ENCODE measurements at regions not wholly inside any gene's neighbourhood (a gene's known extent, or its start where the extent isn't known, plus 50 kb on each side); places are given as distances from the start of the nearest gene placed in this dataset.

- no peak overlapping the region for H3K4me3 ChIP-seq (ENCODE audit: low read depth, low read length)
- DNase-seq (ENCODE audit: low read depth) = peak; percentile 20
- TF ChIP-seq MYC (IDR thresholded peaks at IDR 0.05; ENCODE audit: low read depth, low read length) (no peak), CTCF (IDR thresholded peaks at IDR 0.05; ENCODE audit: low read depth, low read length) (peak; percentile 26)
Observed at GRCh38 chr5:29005386-29005785, 1967.0 kb upstream of the CDH9 start.

- TF ChIP-seq POLR2A (IDR thresholded peaks at IDR 0.05; ENCODE audit: extremely low read depth, insufficient read length) = no peak
- TF ChIP-seq, protein P1, sequence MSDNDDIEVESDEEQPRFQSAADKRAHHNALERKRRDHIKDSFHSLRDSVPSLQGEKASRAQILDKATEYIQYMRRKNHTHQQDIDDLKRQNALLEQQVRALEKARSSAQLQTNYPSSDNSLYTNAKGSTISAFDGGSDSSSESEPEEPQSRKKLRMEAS (IDR thresholded peaks at IDR 0.05; ENCODE audit: low read depth, low read length) = no peak
- no peak for TF ChIP-seq CTCF (IDR thresholded peaks at IDR 0.05; ENCODE audit: low read depth, low read length)
- TF ChIP-seq MYC (IDR thresholded peaks at IDR 0.05; ENCODE audit: low read depth, low read length) = no peak
- H3K4me3 ChIP-seq (ENCODE audit: low read depth, low read length) = no peak overlapping the region
- DNase-seq (ENCODE audit: low read depth) = no peak
Observed at GRCh38 chr5:29002481-29002880, 1964.1 kb upstream of the CDH9 start.

DNA sequence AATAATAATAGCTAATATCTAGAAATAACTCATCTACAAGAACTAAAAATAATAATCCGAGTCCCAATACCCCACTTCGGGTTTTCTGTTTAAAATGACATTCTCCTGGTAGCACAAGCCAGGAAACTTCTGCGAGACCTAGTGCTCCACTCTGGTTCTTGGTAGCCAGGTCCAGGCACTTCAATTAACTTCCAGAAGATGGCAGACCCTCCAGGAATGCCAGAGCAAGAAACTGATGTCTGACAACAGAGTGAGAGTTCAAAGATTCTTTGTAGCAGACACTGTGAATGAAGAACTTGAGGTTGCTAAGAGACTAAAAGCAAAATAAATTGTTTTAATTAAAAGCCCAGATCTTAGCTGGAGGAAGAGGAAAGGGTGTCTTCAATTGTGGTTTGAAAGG lies 1963.3 kb upstream of the CDH9 start:
- no peak for DNase-seq (ENCODE audit: low read depth)
- TF ChIP-seq POLR2A (IDR thresholded peaks at IDR 0.05; ENCODE audit: extremely low read depth, insufficient read length) (no peak), MYC (IDR thresholded peaks at IDR 0.05; ENCODE audit: low read depth, low read length) (no peak)
- H3K4me3 ChIP-seq (ENCODE audit: low read depth, low read length) = no peak overlapping the region

GRCh38 chr5:28984639-28985038 lies 1946.3 kb upstream of the CDH9 start:
- DNase-seq (ENCODE audit: low read depth) = no peak
- H3K4me3 ChIP-seq (ENCODE audit: low read depth, low read length) = no peak overlapping the region
- no peak for TF ChIP-seq POLR2A (IDR thresholded peaks at IDR 0.05; ENCODE audit: extremely low read depth, insufficient read length)
- TF ChIP-seq MYC (IDR thresholded peaks at IDR 0.05; ENCODE audit: low read depth, low read length) = no peak
- TF ChIP-seq, protein P1 (IDR thresholded peaks at IDR 0.05; ENCODE audit: low read depth, low read length) = no peak
- no peak for TF ChIP-seq CTCF (IDR thresholded peaks at IDR 0.05; ENCODE audit: low read depth, low read length)

DNA sequence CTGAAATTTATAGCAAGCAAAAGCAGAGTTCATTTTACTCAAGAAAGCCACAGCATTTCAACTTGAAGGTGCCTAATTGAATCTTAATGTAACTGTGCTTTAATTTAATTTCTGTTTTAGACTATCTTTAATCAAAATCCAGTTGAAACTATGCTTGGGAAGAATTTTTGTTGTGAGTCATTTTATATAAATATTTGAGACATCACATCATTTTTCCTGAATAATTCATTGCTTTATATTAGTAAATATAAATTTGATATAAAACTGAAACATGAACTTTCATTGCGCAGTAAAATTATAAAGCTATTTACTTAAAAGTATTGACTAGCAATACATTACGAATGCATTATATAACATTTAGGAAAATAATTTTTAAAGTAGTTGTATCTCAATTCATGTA lies 1937.1 kb upstream of the CDH9 start:
- TF ChIP-seq POLR2A (IDR thresholded peaks at IDR 0.05; ENCODE audit: extremely low read depth, insufficient read length) = no peak
- TF ChIP-seq CTCF (IDR thresholded peaks at IDR 0.05; ENCODE audit: low read depth, low read length) = no peak
- TF ChIP-seq, protein P1 (IDR thresholded peaks at IDR 0.05; ENCODE audit: low read depth, low read length) = no peak
- no peak overlapping the region for H3K4me3 ChIP-seq (ENCODE audit: low read depth, low read length)
- no peak for DNase-seq (ENCODE audit: low read depth)

DNA sequence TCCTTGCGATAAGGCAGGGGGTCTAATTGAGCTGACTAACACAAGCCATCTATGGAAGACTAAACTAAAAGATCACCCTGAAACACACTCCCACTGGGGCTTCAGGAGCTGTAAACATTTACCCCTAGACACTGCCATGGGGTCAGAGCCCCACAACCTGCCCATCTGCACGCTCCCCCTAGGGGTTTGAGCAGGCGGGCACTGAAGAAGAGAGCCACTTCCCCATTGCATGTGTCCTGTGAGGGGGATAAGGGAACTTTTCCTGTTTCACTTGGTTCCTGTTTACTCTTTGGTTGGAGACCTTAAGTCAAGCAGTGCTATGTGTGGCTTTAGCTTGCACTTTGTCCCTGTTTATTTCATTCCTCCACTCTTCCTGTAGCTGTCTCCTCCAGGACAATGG lies 1929.5 kb upstream of the CDH9 start:
- TF ChIP-seq POLR2A (IDR thresholded peaks at IDR 0.05; ENCODE audit: extremely low read depth, insufficient read length) (no peak), MYC (IDR thresholded peaks at IDR 0.05; ENCODE audit: low read depth, low read length) (no peak), CTCF (IDR thresholded peaks at IDR 0.05; ENCODE audit: low read depth, low read length) (no peak)
- TF ChIP-seq, protein P1 (IDR thresholded peaks at IDR 0.05; ENCODE audit: low read depth, low read length) = no peak
- peak; percentile 32 for DNase-seq (ENCODE audit: low read depth)
- no peak overlapping the region for H3K4me3 ChIP-seq (ENCODE audit: low read depth, low read length)
